MM.1S (cell line): ENCODE measurements at regions not wholly inside any gene's neighbourhood (a gene's known extent, or its start where the extent isn't known, plus 50 kb on each side); places are given as distances from the start of the nearest gene placed in this dataset.

ENCODE experiments used
- DNase-seq: peaks from one replicate; pipeline ENCODE4 v3.0.0-alpha.2; 2015
- H2AFZ ChIP-seq: fragments of 300-600 bp; sonication (generic); 2 replicates; pipeline ENCODE4 v1.6.0; 2016; ENCODE audit warnings: antibody characterized with exemption, low read length
- H3F3A ChIP-seq: fragments of 300-600 bp; sonication (generic); 2 replicates; pipeline ENCODE4 v1.6.1; 2016; ENCODE audit warnings: mild to moderate bottlenecking, antibody characterized with exemption, low read length, moderate library complexity, mixed read lengths; ENCODE audit not compliant: insufficient read depth
- H3K27ac ChIP-seq: fragments of 300-600 bp; sonication (generic); 2 replicates; pipeline ENCODE4 v1.5.1; 2016; ENCODE audit warnings: mild to moderate bottlenecking, low read length
- H3K27me3 ChIP-seq: fragments of 300-600 bp; sonication (generic); replicated peaks from 2 replicates; pipeline ENCODE4 v1.6.0; 2016; ENCODE audit warnings: low read length; ENCODE audit not compliant: insufficient read depth
- H3K36me3 ChIP-seq: fragments of 300-600 bp; sonication (generic); replicated peaks from 2 replicates; pipeline ENCODE4 v1.6.1; 2016; ENCODE audit warnings: mild to moderate bottlenecking, low read length, mixed read lengths; ENCODE audit not compliant: insufficient read depth
- H3K4me1 ChIP-seq: fragments of 300-600 bp; sonication (generic); 2 replicates; pipeline ENCODE4 v1.6.1; 2016; ENCODE audit warnings: low read length, mixed read lengths
- H3K4me2 ChIP-seq: fragments of 300-600 bp; sonication (generic); 2 replicates; pipeline ENCODE4 v1.6.0; 2016; ENCODE audit warnings: low read depth, low read length
- H3K4me3 ChIP-seq: fragments of 300-600 bp; sonication (generic); 2 replicates; pipeline ENCODE4 v1.5.1; 2016; ENCODE audit warnings: low read length, mixed read lengths
- H3K79me2 ChIP-seq: fragments of 300-600 bp; sonication (generic); 2 replicates; pipeline ENCODE4 v1.6.1; 2016; ENCODE audit warnings: mixed run types, low read length, mixed read lengths
- H3K9ac ChIP-seq: fragments of 300-600 bp; sonication (generic); 2 replicates; pipeline ENCODE4 v1.6.1; 2016; ENCODE audit warnings: low read length, mixed read lengths
- H3K9me2 ChIP-seq: fragments of 300-600 bp; sonication (generic); replicated peaks from 2 replicates; pipeline ENCODE4 v1.6.1; 2016; ENCODE audit warnings: mild to moderate bottlenecking, low read length, mixed read lengths; ENCODE audit not compliant: insufficient read depth
- H3K9me3 ChIP-seq: fragments of 300-600 bp; sonication (generic); replicated peaks from 2 replicates; pipeline ENCODE4 v1.6.1; 2016; ENCODE audit warnings: mild to moderate bottlenecking, low read length, mixed read lengths; ENCODE audit not compliant: insufficient read depth
- H4K20me1 ChIP-seq: fragments of 300-600 bp; sonication (generic); 2 replicates; pipeline ENCODE4 v1.6.1; 2016; ENCODE audit warnings: mild to moderate bottlenecking, low read length, moderate library complexity, mixed read lengths; ENCODE audit not compliant: insufficient read depth
- CTCF ChIP-seq: fragments of 300-600 bp; sonication (generic); IDR thresholded peaks from 2 replicates; pipeline ENCODE4 v1.5.1; 2016; ENCODE audit warnings: antibody characterized with exemption, low read length, mixed read lengths
- EZH2 ChIP-seq: fragments of 300-600 bp; sonication (generic); optimal IDR thresholded peaks from 2 replicates; pipeline ENCODE3; 2017; ENCODE audit warnings: low read depth, mild to moderate bottlenecking, antibody characterized with exemption, low read length, mixed read lengths
- EZH2phosphoT487 ChIP-seq: fragments of 300-600 bp; sonication (generic); IDR thresholded peaks from 2 replicates; pipeline ENCODE4 v1.6.1; 2018; ENCODE audit warnings: antibody characterized with exemption, low read length

GRCh38 chr5:23147625-23148024, 294.5 kb upstream of the CDH12 start:
- Histone ChIP-seq H3K4me1 (no peaks in the 10 kb centered on the region), H3K9ac (no peak overlapping the region), H3K79me2 (no peaks in the 10 kb centered on the region), H3K27ac (no peak overlapping the region), H3K9me2 (no peaks in the 10 kb centered on the region), H3F3A (no peaks in the 10 kb centered on the region), H4K20me1 (no peaks in the 10 kb centered on the region), H3K27me3 (no peaks in the 10 kb centered on the region), H3K4me3 (no peak overlapping the region), H3K36me3 (no peaks in the 10 kb centered on the region), H2AFZ (no peak overlapping the region), H3K9me3 (no peaks in the 10 kb centered on the region), H3K4me2 (no peak overlapping the region)
- DNase-seq, result no peak
- no peak for TF ChIP-seq EZH2phosphoT487

DNA sequence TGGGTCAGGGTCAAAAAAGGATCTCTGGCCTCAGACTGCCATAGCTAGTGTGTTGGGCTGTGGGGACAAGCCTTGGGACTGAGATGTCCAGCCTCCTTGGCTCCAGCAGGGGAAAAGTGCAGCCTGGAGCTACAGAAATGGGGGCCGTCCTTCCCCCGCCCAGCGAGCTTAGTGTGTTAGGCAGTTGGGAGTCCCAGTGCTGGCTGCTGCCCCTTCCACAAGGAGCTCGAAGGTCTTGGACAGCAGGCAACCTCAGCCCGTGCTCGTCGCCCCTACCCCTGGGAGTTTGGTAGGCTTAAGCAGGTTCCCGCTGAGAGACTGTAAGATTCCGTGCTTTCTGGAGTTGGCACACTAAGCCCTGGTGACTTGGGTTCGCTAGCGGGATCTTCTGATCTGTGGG, 293.0 kb upstream of the CDH12 start:
- H3K9me3 ChIP-seq, result no peaks in the 10 kb centered on the region
- no peaks in the 10 kb centered on the region for H3K9me2 ChIP-seq
- no peak overlapping the region for H3K9ac ChIP-seq
- no peak overlapping the region for H3K4me2 ChIP-seq
- H3K27me3 ChIP-seq, result no peaks in the 10 kb centered on the region
- H3K79me2 ChIP-seq, result no peaks in the 10 kb centered on the region
- no peak for DNase-seq
- no peaks in the 10 kb centered on the region for H3F3A ChIP-seq
- H3K4me3 ChIP-seq, result no peak overlapping the region
- H2AFZ ChIP-seq, result no peak overlapping the region
- no peaks in the 10 kb centered on the region for H4K20me1 ChIP-seq
- H3K4me1 ChIP-seq, result no peaks in the 10 kb centered on the region
- TF ChIP-seq CTCF, result no peak
- no peak for TF ChIP-seq EZH2phosphoT487
- TF ChIP-seq EZH2, result no peak
- no peaks in the 10 kb centered on the region for H3K36me3 ChIP-seq
- no peak overlapping the region for H3K27ac ChIP-seq

GRCh38 chr5:23139338-23140171, 286.4 kb upstream of the CDH12 start:
- Histone ChIP-seq H2AFZ (no peak overlapping the region), H3K27me3 (no peaks in the 10 kb centered on the region), H3K36me3 (no peaks in the 10 kb centered on the region), H3K9ac (no peak overlapping the region), H4K20me1 (no peaks in the 10 kb centered on the region), H3K4me3 (no peak overlapping the region), H3F3A (no peaks in the 10 kb centered on the region), H3K4me1 (no peaks in the 10 kb centered on the region), H3K9me3 (no peaks in the 10 kb centered on the region), H3K79me2 (no peaks in the 10 kb centered on the region), H3K9me2 (no peaks in the 10 kb centered on the region), H3K4me2 (no peak overlapping the region), H3K27ac (no peak overlapping the region)
- DNase-seq, result peak; percentile 41
- TF ChIP-seq EZH2phosphoT487 (no peak), CTCF (peak; percentile 63)

DNA sequence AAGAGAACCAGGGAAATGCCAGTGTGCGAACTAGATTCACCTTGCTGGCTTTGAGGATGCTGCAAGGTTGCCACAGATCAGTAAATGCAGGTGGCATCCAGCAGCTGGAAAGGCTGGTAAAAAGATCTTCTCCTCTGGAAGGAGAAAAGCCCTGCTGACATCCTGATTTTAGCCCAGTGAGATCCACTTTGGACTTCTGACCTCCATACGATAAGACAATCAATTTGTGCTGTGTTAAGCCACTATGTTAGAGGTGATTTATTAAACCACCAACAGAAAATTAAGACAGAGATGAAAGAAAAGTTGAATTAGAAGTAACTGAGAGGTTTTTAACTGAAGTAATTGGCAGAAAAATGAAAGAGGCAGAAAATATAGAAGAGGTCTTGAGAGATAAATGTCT, 283.8 kb upstream of the CDH12 start:
- Histone ChIP-seq H3K9ac (no peak overlapping the region), H3K9me2 (no peaks in the 10 kb centered on the region), H4K20me1 (no peaks in the 10 kb centered on the region), H3K4me2 (no peak overlapping the region), H3K79me2 (no peaks in the 10 kb centered on the region), H3K4me3 (no peak overlapping the region), H3K4me1 (no peaks in the 10 kb centered on the region), H3K9me3 (no peaks in the 10 kb centered on the region), H3K36me3 (no peaks in the 10 kb centered on the region), H3K27ac (no peak overlapping the region), H3K27me3 (no peaks in the 10 kb centered on the region), H3F3A (no peaks in the 10 kb centered on the region), H2AFZ (no peak overlapping the region)
- DNase-seq, result no peak
- TF ChIP-seq CTCF (no peak), EZH2phosphoT487 (no peak), EZH2 (no peak)
